ENCODE measurements at regions not wholly inside any gene's neighbourhood (a gene's known extent, or its start where the extent isn't known, plus 50 kb on each side); places are given as distances from the start of the nearest gene placed in this dataset.

- TF ChIP-seq CTCF (IDR thresholded peaks at IDR 0.05) (no peak), SP1 (CRISPR knock-in tag; conservative IDR thresholded peaks at IDR 0.05) (no peak), CREB1 (CRISPR knock-in tag; IDR thresholded peaks at IDR 0.05) (no peak), ARID4B (CRISPR knock-in tag; IDR thresholded peaks at IDR 0.05; ENCODE audit: borderline replicate concordance) (no peak), MAX (CRISPR knock-in tag; IDR thresholded peaks at IDR 0.05) (no peak), STAT6 (CRISPR knock-in tag; conservative IDR thresholded peaks at IDR 0.05; ENCODE audit: low read depth) (no peak), ZNF263 (CRISPR knock-in tag; IDR thresholded peaks at IDR 0.05; ENCODE audit: low read depth) (no peak), ZNF138 (CRISPR knock-in tag; conservative IDR thresholded peaks at IDR 0.05) (no peak), ZNF232 (CRISPR knock-in tag; IDR thresholded peaks at IDR 0.05) (no peak)
Observed at GRCh38 chr2:219844401-219845091, 217.1 kb downstream of the SLC4A3 start.

Data from WTC11 (cell line).